ENCODE measurements at regions not wholly inside any gene's neighbourhood (a gene's known extent, or its start where the extent isn't known, plus 50 kb on each side); places are given as distances from the start of the nearest gene placed in this dataset.
A peak's percentile ranks its signal among the peaks of the same experiment; 100 is the strongest.

GRCh38 chr18:10015288-10015701 is 101.5 kb downstream of the VAPA start:
- no peaks in the 10 kb centered on the region for H3K27me3 ChIP-seq (ENCODE audit: insufficient read depth, low read length, poor library complexity, severe bottlenecking)

GRCh38 chr18:10015941-10016819 is 102.4 kb downstream of the VAPA start:
- Histone ChIP-seq H4K20me1 (ENCODE audit: insufficient read depth, low read length, poor library complexity, severe bottlenecking) (no peaks in the 10 kb centered on the region), H3K4me2 (ENCODE audit: low read depth, low read length, poor library complexity, severe bottlenecking) (peak overlapping the region; percentile 53), H3K27me3 (ENCODE audit: insufficient read depth, low read length, poor library complexity, severe bottlenecking) (no peaks in the 10 kb centered on the region), H3K9ac (ENCODE audit: low read depth, low read length, poor library complexity, severe bottlenecking) (peak overlapping the region; percentile 50), H3K4me3 (ENCODE audit: low read length, poor library complexity, severe bottlenecking) (peak overlapping the region; percentile 27), H3K9me2 (replicated peaks; ENCODE audit: low read depth, low read length) (no peaks in the 10 kb centered on the region), H2AFZ (ENCODE audit: low read length) (peak overlapping the region; percentile 89), H3K4me1 (ENCODE audit: insufficient read depth, low read length, poor library complexity, severe bottlenecking) (peaks cover 23% of the 10 kb centered on the region), H3F3A (ENCODE audit: low read depth) (no peaks in the 10 kb centered on the region), H3K79me2 (ENCODE audit: insufficient read depth, low read length) (no peaks in the 10 kb centered on the region), H3K36me3 (ENCODE audit: insufficient read depth, low read length) (no peaks in the 10 kb centered on the region), H3K9me3 (ENCODE audit: insufficient read depth, low read depth, low read length) (no peaks in the 10 kb centered on the region)
- TF ChIP-seq CTCF (conservative IDR thresholded peaks at IDR 0.05; ENCODE audit: low read length): peak; percentile 33; the same call in 1 of the 2 replicates
- TF ChIP-seq EZH2phosphoT487 (IDR thresholded peaks at IDR 0.05; ENCODE audit: borderline replicate concordance): no peak

More at GRCh38 chr18:10015288-10015701, 101.5 kb downstream of the VAPA start:
- H3K4me2 ChIP-seq (ENCODE audit: low read depth, low read length, poor library complexity, severe bottlenecking): no peak overlapping the region
- H3F3A ChIP-seq (ENCODE audit: low read depth): no peaks in the 10 kb centered on the region
- no peak overlapping the region for H3K9ac ChIP-seq (ENCODE audit: low read depth, low read length, poor library complexity, severe bottlenecking)
- H3K9me3 ChIP-seq (ENCODE audit: insufficient read depth, low read depth, low read length): no peaks in the 10 kb centered on the region
- H3K79me2 ChIP-seq (ENCODE audit: insufficient read depth, low read length): no peaks in the 10 kb centered on the region
- no peaks in the 10 kb centered on the region for H3K36me3 ChIP-seq (ENCODE audit: insufficient read depth, low read length)
- TF ChIP-seq CTCF (conservative IDR thresholded peaks at IDR 0.05; ENCODE audit: low read length): no peak
- TF ChIP-seq EZH2phosphoT487 (IDR thresholded peaks at IDR 0.05; ENCODE audit: borderline replicate concordance): no peak
- no peaks in the 10 kb centered on the region for H4K20me1 ChIP-seq (ENCODE audit: insufficient read depth, low read length, poor library complexity, severe bottlenecking)
- H3K9me2 ChIP-seq (replicated peaks; ENCODE audit: low read depth, low read length): no peaks in the 10 kb centered on the region
- no peak overlapping the region for H3K4me3 ChIP-seq (ENCODE audit: low read length, poor library complexity, severe bottlenecking)
- H3K4me1 ChIP-seq (ENCODE audit: insufficient read depth, low read length, poor library complexity, severe bottlenecking): peaks cover 20% of the 10 kb centered on the region
- no peak overlapping the region for H2AFZ ChIP-seq (ENCODE audit: low read length)

GRCh38 chr18:10017043-10017442 is 103.2 kb downstream of the VAPA start:
- Histone ChIP-seq H3K4me1 (ENCODE audit: insufficient read depth, low read length, poor library complexity, severe bottlenecking) (peaks cover 23% of the 10 kb centered on the region), H3K4me2 (ENCODE audit: low read depth, low read length, poor library complexity, severe bottlenecking) (peak overlapping the region; percentile 53), H3K9ac (ENCODE audit: low read depth, low read length, poor library complexity, severe bottlenecking) (peak overlapping the region; percentile 13), H3K36me3 (ENCODE audit: insufficient read depth, low read length) (no peaks in the 10 kb centered on the region), H3K27me3 (ENCODE audit: insufficient read depth, low read length, poor library complexity, severe bottlenecking) (no peaks in the 10 kb centered on the region), H3K9me2 (replicated peaks; ENCODE audit: low read depth, low read length) (no peaks in the 10 kb centered on the region), H3F3A (ENCODE audit: low read depth) (no peaks in the 10 kb centered on the region), H3K9me3 (ENCODE audit: insufficient read depth, low read depth, low read length) (no peaks in the 10 kb centered on the region), H3K4me3 (ENCODE audit: low read length, poor library complexity, severe bottlenecking) (no peak overlapping the region), H2AFZ (ENCODE audit: low read length) (no peak overlapping the region), H3K79me2 (ENCODE audit: insufficient read depth, low read length) (no peaks in the 10 kb centered on the region), H4K20me1 (ENCODE audit: insufficient read depth, low read length, poor library complexity, severe bottlenecking) (no peaks in the 10 kb centered on the region)
- TF ChIP-seq EZH2phosphoT487 (IDR thresholded peaks at IDR 0.05; ENCODE audit: borderline replicate concordance) (no peak), CTCF (conservative IDR thresholded peaks at IDR 0.05; ENCODE audit: low read length) (no peak)
